GM19455 (cell line): ENCODE measurements at regions not wholly inside any gene's neighbourhood (a gene's known extent, or its start where the extent isn't known, plus 50 kb on each side); places are given as distances from the start of the nearest gene placed in this dataset.

ENCODE experiments used
- ATAC-seq: cut with Tn5 transposase; IDR thresholded peaks from one replicate; pipeline ENCODE4 v1.9.1; 2021; ENCODE audit not compliant: unreplicated experiment

DNA sequence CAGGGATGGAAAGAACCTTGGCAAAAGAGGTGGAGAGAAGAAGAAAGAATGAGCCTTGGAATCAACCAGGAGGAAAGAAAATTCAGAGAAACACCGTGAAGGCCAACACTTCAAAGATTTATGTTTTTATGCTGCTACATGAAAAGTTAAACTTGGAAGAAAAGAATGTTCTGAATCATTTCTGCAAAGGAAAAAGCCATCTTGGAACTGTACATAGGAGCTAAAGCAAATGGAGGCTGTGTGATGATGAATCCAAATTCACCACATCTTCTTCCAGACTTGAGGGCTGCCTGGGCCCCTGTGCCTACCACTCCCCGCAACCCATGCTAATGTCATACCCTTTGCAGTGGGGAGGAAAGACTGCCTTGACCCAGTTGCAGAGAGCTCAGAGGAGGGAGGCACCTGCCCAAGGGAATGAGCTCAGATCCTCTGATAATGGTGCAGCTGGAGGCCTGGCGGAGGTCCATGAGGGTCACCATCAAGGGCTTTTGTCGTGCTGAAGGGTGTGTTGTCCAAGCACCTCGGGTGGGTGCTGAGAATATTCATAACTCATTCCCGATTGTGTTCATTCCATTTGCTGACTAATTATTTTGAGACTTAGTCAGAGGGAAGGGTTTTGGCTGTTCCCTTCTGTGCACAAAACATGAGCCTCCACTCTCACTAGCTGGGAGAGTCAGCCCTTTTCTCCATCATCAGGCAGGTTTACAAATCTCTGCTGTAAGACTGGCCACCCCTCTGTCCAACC is 245.8 kb upstream of the JAG1 start:
- ATAC-seq, result no peak

DNA sequence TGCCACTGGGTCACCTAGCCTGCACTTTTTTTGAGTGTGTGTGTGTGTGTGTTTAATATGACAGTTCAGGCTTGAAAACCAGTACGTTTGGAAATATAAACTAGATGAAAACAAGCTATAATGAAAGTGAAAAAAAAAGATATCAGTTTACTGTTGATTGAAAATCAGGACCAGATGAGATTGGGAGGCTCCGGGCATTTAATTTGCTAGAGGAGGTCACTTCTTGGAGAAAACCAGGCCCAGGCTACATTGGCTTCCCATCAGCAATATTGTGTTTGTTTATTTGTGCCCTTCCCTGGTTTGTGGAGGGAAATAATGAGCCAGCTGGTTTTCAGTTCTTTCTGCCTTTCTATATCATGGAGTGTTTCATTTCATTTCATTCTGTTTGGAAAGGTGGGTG is 246.6 kb upstream of the JAG1 start:
- ATAC-seq, result no peak

DNA sequence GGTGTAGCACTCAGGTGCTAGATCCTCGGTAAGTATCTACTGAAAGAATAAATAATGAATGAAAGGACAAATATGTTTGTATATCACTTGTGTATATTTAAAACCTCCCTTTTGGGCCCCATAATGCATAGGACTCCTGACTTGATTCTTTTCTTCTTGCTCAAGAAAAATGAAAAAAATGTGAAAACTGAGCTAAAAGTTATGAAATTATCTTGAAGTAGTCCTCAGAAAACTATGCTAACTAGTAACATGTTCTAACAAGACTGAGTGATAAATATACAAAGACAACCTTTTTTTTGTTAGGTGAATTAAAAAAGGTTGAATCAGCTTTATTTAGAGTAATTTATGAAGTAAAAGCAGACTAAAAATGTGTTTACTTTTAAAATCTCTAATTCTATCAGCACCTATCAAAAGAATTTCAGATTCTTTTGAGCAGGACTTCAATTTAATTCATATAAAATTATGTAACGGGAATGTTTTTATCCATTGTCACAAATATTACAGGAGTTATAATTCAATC is 247.8 kb upstream of the JAG1 start:
- ATAC-seq, result no peak

DNA sequence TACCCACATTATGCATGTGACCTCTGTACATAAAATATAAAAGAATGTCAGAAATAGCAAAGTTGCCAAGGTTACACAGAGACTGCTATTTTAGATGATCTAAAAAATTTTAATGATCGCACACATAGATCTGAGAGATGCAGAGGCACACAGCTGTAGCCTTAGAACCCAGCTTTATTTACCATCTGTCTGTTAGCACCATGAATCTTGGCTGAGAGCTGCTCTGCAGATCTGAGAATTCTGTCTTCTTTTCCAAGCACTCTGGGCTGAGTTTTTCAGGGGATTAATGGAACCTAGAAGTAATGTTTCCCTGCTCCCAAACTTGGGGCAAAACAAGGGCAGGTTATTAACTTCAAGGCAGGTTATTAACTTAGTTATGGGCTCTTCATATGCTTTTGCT is 248.7 kb upstream of the JAG1 start:
- ATAC-seq, result no peak

DNA sequence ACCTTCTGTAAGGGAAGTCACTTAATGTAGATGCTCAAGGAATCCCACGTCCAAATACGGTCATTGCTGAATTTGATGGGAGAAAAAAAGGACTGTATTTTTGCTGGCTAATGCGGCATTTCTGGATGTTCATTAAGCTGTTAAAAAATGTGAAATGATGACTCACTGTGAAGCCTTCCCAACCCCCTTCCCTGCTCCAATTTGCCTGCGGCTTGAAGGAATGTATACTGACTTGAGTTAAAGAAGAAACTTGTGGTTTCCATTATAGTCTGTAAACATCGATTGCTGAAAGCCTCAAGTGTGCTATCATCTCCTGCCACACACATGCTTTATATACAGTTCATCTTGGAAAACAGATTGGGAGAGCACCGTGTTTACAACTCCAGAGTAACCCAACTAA is 249.1 kb upstream of the JAG1 start:
- no peak for ATAC-seq

DNA sequence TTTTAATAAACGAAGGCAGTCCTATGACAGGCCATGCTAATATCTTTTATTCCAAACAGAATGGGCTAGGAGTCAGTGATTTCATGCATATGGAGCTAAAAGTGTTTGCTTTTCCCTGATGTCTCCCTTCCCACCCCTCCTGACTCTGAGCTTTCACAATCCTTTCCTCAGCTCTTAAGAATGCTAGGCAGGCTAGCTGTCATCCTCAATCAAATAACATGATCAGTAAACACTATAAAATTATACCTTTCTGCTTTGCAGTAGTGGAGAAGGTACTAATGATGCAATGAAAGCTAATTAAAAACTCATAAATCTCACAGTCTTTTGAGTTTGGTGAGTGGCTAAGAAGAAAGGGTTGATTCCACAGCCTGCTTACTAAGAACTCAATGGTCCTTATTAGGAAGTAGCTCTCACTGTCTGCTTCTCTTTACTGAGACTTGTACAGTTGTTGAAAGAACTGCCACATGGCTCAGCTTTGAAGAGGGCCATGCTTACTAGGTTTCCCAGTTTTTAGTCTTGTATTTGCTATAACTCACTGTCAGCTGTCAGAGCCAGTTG is 250.9 kb upstream of the JAG1 start:
- no peak for ATAC-seq

DNA sequence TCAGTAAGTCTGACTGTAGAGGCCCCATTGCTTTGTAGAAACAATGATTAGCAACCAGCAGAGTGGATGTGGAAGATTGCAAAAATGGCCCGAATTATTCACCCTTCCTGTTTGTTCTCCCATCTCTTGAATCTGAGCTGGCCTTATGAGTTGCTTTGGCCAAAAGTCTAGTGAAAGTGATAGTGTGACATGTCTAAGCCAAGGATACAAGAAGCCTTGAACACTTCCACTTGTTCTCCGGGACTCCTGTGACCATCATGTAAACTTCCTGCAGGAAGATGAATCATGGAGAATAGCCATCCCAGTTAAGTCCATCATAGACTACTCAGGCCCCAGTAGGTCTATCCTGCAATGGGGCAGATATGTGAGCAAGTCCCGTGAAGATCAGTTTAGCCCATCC is 252.0 kb upstream of the JAG1 start:
- no peak for ATAC-seq

DNA sequence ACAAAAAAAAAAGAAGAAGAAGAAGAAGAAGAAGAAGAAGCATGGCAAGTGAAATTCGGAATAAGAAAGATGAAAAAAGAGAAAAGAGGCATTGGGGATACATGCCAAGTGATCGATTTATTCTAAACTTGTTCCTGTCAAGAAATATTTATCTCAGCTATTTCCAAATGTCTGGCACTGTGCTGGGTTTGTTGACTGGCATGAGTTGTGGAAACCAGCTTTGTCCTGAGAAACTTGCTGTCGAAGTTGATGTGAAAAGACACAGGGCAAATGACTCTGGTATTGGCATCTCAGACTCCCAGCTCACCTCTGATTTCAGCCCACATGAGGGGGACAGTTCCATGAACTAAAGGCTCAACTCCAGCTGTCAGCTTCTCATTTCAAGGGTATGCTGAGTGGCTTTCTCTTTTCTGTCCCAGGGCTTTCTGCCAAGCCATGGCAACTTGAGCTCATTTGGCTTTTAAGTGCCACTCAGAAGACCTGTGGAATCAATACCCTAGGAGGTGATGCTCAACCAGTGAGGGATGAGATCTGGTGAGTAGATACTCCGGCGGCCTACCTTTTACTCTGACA is 253.3 kb upstream of the JAG1 start:
- no peak for ATAC-seq

DNA sequence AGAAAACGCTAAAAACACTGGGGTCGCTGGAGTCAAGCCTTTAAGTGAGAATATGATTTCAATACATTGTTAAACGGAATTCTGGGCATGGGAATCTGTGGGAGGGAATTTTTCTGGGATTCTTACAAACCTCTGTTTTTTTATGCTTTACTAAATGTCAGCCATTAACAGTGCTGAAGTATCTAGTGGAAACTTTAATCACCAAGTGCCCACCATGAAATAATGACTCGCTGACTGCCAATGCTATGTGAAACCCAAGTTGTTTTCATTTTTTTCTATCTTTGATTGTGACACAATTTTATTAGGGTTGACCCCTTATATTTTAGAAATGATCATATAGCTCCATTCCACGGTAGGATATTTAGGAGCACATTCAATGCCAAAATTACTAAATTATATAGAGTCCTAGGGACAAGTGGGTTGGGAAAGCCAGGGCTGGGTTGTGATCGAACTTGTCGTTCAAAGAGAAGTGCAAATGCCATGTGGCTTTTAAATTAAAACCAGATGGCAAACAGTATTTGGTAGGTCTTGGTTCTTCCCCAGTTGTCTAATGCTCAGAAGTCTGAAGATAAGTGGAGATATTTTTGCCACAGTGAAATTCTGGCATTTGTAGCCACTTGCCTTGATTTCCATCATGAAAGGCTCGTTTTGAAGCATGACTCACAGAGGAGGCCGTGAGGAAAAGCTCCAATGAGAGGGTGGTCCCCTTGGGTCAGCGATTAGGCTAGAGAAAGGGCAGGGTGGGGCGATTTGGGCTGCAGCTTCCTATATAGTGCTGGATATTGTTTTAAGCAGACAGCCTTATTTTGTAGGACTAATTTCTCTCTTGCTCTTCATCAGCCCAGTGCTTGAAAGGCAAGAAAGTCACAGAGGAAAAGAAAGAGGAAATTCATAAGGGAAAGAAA is 254.4 kb upstream of the JAG1 start:
- no peak for ATAC-seq

DNA sequence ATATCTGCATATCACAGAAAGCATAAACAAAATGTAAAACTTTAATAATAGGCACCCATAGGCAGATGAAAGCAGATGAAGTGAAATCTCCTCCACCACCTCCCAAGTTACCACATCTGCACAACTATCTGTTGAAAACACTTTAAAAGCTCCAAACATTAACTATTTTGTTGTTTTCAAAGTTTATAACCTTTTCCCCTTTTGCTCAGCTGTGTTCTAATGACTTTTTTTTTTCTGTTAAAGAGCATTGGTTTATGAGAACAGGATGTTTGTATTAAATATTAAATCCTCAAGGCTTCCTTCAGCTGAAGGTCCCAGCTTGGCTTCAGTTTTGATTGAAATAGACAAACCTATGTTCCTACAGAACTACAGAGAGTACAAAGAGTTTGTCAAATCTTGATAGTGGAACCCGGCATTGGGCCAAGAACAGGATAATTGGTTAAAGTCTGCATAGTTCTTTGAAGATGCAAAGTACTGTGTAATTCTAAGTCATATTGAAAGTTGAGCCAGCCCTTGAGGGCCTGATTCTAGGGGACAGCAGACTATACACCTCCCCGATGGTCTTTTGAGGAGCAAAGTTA is 255.1 kb upstream of the JAG1 start:
- no peak for ATAC-seq

DNA sequence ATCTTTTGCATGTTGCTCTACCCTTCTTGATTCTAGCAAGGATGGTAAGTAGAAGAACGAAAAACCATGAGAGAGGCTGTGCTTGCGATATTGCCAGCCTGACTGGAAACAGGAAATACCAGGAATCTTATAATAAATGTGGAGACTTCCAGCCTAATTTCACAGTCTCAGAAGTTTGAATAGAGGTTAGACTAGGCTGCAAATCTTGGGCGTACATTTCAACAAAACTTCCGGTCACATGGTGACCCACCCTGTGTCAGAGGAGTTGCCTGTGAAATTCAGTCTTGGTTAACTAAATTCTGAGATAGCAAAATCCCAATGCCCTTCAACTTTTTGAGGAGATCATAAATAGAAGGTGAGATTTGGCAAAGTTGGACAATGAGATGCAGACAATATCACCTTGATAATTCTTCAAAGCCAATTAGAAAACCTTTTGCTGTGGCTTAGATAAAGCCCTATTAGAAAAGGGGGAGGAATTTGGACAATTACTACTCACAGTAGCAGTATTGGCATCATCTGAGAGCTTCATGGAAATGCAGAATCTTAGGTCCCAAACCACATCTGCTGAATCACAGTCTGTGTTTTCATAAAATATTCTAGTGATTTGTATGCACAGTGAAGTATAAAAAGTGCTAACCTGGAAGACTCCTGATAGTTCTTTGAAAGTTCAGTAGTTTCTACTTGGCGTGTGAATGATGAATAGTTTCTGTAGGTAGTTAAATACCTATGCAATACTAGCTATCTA is 262.0 kb upstream of the JAG1 start:
- no peak for ATAC-seq

DNA sequence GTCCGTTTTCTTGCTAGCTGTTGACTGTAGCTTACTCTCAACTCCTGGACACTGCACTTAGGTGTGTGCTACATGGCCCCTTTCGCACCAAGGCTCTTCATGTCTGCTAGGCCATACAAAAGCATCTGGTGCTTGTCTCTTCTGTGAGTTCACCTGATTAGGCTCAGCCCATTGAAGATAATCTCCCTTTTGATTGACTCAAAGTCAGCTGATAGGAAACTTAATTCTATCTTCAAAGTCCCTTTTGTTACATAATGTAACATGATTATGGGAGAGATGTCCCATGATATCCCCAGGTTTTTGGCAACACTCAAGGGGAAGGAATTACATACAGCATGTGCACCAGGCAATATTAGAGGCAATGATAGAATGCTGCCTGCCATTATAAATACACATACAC is 263.0 kb upstream of the JAG1 start:
- no peak for ATAC-seq

DNA sequence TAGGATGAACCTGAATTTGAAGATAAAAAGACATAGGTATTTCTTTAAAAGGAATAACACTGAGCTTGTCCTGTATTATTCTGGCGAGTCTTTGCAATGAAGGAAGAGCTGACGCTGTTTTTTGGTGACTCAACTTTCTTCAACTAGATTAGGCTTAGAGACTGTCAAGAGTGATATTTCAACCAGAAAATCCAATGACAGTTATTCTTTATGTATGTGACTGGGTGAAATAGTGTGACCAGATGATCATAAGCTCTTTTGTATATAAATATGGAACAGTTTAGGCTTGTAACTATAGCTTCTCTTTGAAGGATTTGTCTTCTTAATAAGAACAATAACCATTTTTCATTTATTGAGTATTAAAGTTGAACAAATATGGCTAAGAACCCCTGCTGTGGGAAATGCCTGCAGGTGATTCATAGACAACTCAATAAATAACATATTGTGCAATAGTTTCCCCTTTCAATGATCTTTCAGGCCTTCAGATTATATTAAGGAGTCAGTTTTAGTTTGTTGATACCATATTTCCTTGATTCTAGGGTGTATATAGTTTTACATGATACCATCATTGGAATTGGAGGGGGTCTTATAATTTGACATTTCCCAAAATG is 265.6 kb upstream of the JAG1 start:
- no peak for ATAC-seq

DNA sequence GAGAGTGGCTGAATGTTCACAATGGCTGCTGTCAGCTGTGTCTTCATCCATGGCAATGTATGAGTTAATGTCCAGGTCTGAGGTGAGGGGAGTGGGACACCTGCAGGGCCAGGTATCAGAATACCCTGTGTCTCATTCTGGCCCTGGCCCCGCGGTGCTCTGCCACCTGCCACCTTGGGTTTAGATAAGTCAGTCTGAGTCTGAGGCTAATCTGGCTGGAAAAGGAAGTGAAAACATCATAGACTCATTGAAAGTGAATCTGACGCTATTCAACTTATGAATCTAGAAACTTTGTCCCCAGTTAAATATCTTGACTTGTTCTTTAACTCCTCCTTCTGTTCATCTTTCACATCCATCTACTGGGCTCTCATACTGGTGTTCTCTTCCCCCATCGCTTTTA is 267.1 kb upstream of the JAG1 start:
- peak; percentile 97 for ATAC-seq

DNA sequence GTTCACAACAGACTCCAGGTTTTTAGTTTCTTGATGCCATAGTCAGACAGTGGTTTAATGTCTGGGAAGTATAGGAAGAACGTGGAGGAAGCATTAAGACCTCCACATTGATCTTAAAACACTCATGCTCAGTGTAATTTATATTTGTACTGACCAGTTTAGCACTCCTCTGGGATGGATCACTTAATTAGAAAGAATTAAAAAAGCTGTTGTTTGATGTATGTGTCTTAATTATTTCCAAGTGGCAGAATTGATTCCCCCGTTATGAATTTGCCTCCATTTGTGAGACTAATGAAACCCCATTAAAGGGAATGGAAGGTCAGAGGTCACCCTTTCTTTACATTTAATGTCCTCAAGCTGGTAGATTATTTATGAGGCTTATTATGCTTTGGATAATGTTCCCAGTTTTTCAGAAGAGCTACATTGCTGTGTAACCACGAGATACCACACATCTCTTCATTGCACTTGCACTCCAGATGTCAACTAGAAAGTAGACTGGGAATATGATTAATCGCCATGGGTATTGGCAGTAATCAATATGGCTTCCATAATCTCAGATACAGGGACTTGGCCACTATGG is 270.0 kb upstream of the JAG1 start:
- no peak for ATAC-seq

DNA sequence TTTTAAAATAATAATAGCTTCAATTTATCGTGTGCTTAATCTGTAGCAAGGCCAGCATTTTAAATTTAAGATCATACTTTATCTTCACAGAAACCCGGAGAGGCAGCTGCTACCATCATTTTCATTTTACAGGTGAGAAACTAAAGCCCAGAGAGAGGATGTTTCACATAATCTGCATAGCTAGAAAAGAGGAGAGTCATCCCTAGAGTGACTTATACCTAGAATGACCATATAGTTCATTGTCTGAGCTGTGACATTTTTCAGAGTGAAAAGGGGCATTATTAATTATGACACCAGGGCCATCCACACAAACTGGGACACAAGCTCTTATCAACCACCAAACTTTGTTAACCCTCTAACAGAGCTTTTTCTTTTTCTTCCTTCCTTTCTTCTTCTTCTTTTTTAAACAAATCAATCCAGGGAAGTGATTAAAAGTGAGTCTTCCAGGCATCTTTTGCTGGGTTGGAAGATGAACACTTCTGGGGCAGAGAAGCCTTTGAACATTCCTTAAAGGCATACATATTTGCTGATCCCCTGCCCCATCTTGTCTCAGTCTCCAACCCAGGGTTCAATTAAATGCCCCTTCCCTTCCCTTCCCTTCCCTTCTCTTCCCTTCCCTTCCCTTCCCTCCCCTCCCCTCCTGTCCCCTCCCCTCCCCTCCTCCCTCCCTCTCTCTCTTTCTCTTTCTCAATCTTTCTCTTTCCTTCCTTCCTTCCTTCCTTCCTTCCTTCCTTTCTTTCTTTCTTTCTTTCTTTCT is 272.5 kb upstream of the JAG1 start:
- no peak for ATAC-seq

DNA sequence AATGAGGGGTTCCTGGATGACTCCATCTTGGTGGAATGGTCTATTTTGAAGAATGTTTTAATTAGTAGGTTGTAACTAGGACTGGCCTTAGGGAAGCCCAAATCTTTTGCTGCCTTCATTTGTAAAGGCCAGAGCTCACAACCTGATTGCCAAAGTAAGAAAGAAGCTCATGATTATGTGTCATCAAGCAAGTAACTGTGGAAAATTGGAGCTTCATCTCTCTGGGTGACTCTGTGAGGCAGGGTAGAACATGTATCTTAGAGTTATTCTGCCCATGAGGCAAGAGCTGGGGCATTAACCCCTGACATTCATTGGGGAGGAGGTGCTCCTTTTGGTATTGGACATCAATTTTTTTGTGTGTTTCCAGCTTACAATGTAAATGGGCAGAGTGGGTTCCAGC is 273.9 kb upstream of the JAG1 start:
- no peak for ATAC-seq

DNA sequence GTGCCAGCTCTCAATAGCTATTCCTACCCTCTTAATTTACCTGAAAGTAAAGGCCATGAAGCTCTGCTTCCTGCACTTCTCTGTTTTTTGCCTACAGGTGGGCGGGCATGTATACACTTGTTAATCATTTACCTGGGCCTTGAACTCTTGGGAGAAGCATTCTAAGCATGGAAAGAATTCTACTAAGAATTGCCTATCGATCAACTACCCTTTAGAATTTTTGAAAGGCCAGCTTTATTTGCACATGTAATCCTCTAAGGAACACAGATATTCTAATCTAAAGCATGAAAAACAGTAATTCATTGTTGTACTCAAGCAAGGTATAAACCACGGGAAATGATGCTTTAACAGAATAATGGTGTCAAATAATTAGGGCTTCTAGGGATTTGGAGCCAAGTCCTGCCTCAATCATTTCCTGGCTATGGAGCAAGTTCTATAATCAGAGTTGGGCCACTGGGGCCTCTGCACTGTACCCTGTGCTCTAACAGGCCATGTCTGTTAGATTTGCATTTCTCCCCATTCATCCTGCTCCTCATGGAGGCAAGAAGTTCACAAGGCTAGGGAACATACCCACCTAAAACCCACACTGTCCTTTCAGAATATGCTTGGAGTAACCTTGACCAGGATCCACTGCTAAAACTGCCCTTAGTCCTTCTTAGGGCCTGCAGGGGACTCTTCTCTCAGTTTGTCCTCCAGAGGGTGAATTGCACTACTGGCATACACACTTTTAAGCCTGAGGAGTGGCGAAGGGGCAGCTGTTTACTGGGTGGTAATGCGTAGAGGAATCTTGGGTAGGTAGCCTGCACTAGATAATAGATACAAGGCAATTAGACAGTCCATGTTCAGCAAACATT is 276.4 kb upstream of the JAG1 start:
- ATAC-seq, result no peak
